K562 (cell line): ENCODE measurements at regions not wholly inside any gene's neighbourhood (a gene's known extent, or its start where the extent isn't known, plus 50 kb on each side); places are given as distances from the start of the nearest gene placed in this dataset.
A peak's percentile ranks its signal among the peaks of the same experiment; 100 is the strongest.

Experiments used
- ATF6 ChIP-seq: sonication (generic); formaldehyde crosslinking; IDR thresholded peaks from 2 replicates; pipeline ENCODE4 v1.4.0; 2020; ENCODE audit warnings: mild to moderate bottlenecking, missing genetic modification reagents
- CBFA2T2 ChIP-seq: fragments of 450-650 bp; conservative IDR thresholded peaks from 2 replicates; pipeline ENCODE4 v1.6.1; 2017; ENCODE audit warnings: mild to moderate bottlenecking
- HDAC2 ChIP-seq: fragments of 450-650 bp; IDR thresholded peaks from 2 replicates; pipeline ENCODE4 v1.6.1; 2016; ENCODE audit warnings: mild to moderate bottlenecking
- HEY1 ChIP-seq: fragments of 250-450 bp; sonication (Bioruptor Pico); IDR thresholded peaks from 2 replicates; pipeline ENCODE4 v1.5.0; 2020; ENCODE audit warnings: mild to moderate bottlenecking, moderate library complexity, borderline replicate concordance
- L3MBTL2 ChIP-seq: fragments of 450-650 bp; IDR thresholded peaks from 2 replicates; pipeline ENCODE4 v1.6.1; 2016; ENCODE audit warnings: mild to moderate bottlenecking, moderate library complexity
- MBD2 ChIP-seq: sonication (generic); IDR thresholded peaks from 2 replicates; pipeline ENCODE4 v1.6.1; 2016; ENCODE audit warnings: low read depth, borderline replicate concordance
- MTA1 ChIP-seq: fragments of 450-650 bp; IDR thresholded peaks from 2 replicates; pipeline ENCODE4 v1.6.1; 2017; ENCODE audit warnings: borderline replicate concordance
- POLR2AphosphoS2 ChIP-seq: IDR thresholded peaks from 2 replicates; pipeline ENCODE4 v1.6.1; 2012; ENCODE audit warnings: low read length, improper control_type of control experiment
- PTRF ChIP-seq: fragments of 450-650 bp; IDR thresholded peaks from 2 replicates; pipeline ENCODE4 v1.6.1; 2016; ENCODE audit warnings: mild to moderate bottlenecking, missing genetic modification characterization, missing compliant biosample characterization
- RAD51 ChIP-seq: fragments of 450-650 bp; IDR thresholded peaks from 2 replicates; pipeline ENCODE4 v1.7.1; 2016; ENCODE audit warnings: low read depth, mild to moderate bottlenecking, borderline replicate concordance
- REST ChIP-seq, 2 experiments: fragments of 450-650 bp; formaldehyde crosslinking in 1 of 2; IDR thresholded peaks; 2 replicates each; pipeline versions ENCODE4 v1.4.0 to v1.6.1; 2014 to 2020; ENCODE audit warnings: mild to moderate bottlenecking in 2 of 2, borderline replicate concordance in 1 of 2, low read depth in 1 of 2
- ZNF445 ChIP-seq: fragments of 250-450 bp; sonication (Bioruptor Pico); IDR thresholded peaks from 2 replicates; pipeline ENCODE4 v1.4.0; 2020; ENCODE audit warnings: low read depth, mild to moderate bottlenecking, moderate library complexity
- ZNF57 ChIP-seq: fragments of 450-650 bp; formaldehyde crosslinking; IDR thresholded peaks from 2 replicates; pipeline ENCODE4 v1.4.0; 2020; ENCODE audit warnings: mild to moderate bottlenecking, moderate library complexity
- ZNF695 ChIP-seq: fragments of 450-650 bp; formaldehyde crosslinking; IDR thresholded peaks from 2 replicates; pipeline ENCODE4 v1.4.0; 2020; ENCODE audit warnings: mild to moderate bottlenecking, moderate library complexity

- TF ChIP-seq REST (IDR thresholded peaks at IDR 0.05; ENCODE audit: borderline replicate concordance) (peak; percentile 79), REST (CRISPR knock-in tag; IDR thresholded peaks at IDR 0.05; ENCODE audit: low read depth) (no peak), MTA1 (no peak), RAD51 (peak; percentile 50; the same call in 1 of the 2 replicates), L3MBTL2 (peak; percentile 76), PTRF (tag) (no peak), ZNF445 (CRISPR knock-in tag) (no peak), HEY1 (CRISPR knock-in tag) (no peak), ZNF695 (CRISPR knock-in tag) (no peak), MBD2 (no peak), ZNF57 (CRISPR knock-in tag) (no peak), CBFA2T2 (no peak), POLR2AphosphoS2 (no peak), ATF6 (CRISPR knock-in tag) (no peak), HDAC2 (no peak)
- TF ChIP-seq, all 486 proteins: peak for 18
Observed at GRCh38 chr4:53929955-53930798, 134.2 kb downstream of the CHIC2 start (continued).
